GM10266 (cell line): ENCODE measurements at regions not wholly inside any gene's neighbourhood (a gene's known extent, or its start where the extent isn't known, plus 50 kb on each side); places are given as distances from the start of the nearest gene placed in this dataset.
"Not testable (repeated sequence)": the region's sequence is repeated elsewhere in the genome, so short reads cannot be mapped to it uniquely, and the experiment has no call there.

ENCODE experiments used
- DNase-seq: peaks from one replicate; pipeline ENCODE4 v3.0.0; 2012; ENCODE audit errors: extremely low spot score
- TF ChIP-seq, protein P1 (sequence below): IDR thresholded peaks from 2 replicates; pipeline ENCODE4 v1.5.1; 2012; ENCODE audit warnings: mild to moderate bottlenecking, low read depth; ENCODE audit not compliant: control insufficient read depth, insufficient read depth; ENCODE audit errors: missing control alignments

DNA sequence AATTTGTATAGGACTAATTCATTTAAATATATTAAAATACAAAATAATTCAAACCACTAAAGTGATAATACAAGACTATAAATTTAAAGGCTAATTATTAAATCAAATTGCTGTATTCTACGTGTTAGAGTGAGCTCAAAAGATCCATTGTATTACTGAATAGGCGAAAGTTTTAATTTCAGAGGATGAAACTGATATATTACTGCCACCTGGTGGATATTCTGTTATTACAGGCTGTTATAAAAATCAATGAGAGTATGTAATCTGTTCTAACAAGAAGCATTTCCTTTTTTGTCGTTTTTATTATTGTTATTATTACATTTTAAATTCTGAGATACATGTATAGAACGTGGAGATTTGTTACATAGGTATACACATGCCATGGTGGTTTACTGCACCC, 1239.6 kb upstream of the USP9Y start:
- DNase-seq: not testable (repeated sequence)
- TF ChIP-seq, protein P1, sequence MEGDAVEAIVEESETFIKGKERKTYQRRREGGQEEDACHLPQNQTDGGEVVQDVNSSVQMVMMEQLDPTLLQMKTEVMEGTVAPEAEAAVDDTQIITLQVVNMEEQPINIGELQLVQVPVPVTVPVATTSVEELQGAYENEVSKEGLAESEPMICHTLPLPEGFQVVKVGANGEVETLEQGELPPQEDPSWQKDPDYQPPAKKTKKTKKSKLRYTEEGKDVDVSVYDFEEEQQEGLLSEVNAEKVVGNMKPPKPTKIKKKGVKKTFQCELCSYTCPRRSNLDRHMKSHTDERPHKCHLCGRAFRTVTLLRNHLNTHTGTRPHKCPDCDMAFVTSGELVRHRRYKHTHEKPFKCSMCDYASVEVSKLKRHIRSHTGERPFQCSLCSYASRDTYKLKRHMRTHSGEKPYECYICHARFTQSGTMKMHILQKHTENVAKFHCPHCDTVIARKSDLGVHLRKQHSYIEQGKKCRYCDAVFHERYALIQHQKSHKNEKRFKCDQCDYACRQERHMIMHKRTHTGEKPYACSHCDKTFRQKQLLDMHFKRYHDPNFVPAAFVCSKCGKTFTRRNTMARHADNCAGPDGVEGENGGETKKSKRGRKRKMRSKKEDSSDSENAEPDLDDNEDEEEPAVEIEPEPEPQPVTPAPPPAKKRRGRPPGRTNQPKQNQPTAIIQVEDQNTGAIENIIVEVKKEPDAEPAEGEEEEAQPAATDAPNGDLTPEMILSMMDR: peak; percentile 19

DNA sequence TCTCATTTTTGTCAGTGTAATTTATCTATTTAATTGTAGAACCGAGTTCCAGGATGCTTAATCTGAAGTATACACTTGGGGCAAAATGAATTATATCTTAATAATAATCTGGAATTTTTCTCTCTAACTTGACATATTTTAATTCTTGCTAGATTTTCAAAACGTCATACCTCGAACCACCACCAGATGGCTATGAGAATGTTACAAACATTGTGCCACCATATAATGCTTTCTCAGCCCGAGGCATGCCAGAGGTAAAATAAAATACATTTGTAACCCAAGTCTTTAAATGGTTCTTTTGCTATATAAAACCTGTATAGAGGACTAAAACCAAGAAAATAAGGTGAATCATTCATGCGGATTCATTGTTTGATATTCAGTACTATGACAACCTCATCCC, 1234.3 kb upstream of the USP9Y start:
- not testable (repeated sequence) for DNase-seq
